ENCODE measurements at regions not wholly inside any gene's neighbourhood (a gene's known extent, or its start where the extent isn't known, plus 50 kb on each side); places are given as distances from the start of the nearest gene placed in this dataset.
A peak's percentile ranks its signal among the peaks of the same experiment; 100 is the strongest.

DNA sequence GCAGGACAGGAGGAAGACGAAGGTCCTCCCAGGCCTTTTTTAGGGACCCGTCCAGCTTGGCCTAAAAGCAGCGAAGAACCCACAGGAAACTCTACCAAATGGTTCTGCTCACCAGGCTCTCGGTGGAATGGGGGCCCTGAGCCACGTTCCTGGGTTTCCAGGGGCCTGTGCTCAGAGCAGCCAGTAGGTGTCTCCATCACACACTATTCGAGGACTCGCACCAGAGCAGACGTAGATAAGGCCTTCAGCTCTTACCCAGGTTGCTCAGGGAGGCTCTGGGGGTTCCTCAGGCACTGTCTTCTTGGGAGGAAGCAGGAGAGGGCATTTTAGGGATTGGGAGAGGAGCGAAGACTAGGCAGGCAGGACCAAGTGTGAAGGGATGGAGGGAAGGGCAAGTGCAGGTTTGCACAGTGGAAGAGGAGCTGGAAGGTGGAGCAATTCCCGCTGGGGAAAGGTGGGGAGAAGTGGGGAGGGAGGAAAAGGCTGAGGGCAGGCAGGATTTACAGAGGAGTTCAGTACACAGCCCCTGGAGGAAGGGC lies 157.1 kb downstream of the RGS9 start:
- intact Hi-C loops (cut with micrococcal nuclease) = loop anchor here (1.0 kb wide), 1 partner anchor 262 kb away; no protein-coding TSS in a partner anchor
- peak; percentile 68 to 75 (median 69) for DNase-seq (ENCODE audit: extremely low read depth in 1 of 4, low spot score in 3 of 4)
- Histone ChIP-seq H3K4me2 (ENCODE audit: insufficient read depth, low read length) (no peak overlapping the region), H2AFZ (ENCODE audit: low read depth, low read length) (no peak overlapping the region), H3K9ac (ENCODE audit: insufficient read depth in 1 of 2, low read depth in 2 of 2, low read length in 2 of 2) (0 out of 4 replicates have a peak overlapping the region, but pooled peaks of 1 of the 2 experiments have one; percentile 13), H3K4me3 (no peak overlapping the region), H3K27ac (ENCODE audit: extremely low read depth, low read depth, low read length) (no peak overlapping the region), H3K79me2 (ENCODE audit: control insufficient read depth, insufficient read depth, low read length) (no peaks in the 10 kb centered on the region), H3K9me1 (ENCODE audit: control insufficient read depth, insufficient read depth, low read length) (no peaks in the 10 kb centered on the region), H4K20me1 (replicated peaks; ENCODE audit: control insufficient read depth, insufficient read depth, low read length) (0 out of 2 replicates have a peak, but pooled peaks cover 5% of the 10 kb centered on the region), H3K9me3 (replicated peaks; ENCODE audit: control insufficient read depth, insufficient read depth, low read depth, low read length) (no peaks in the 10 kb centered on the region), H3K36me3 (ENCODE audit: control insufficient read depth, insufficient read depth, low read length) (no peaks in the 10 kb centered on the region), H3K27me3 (ENCODE audit: control insufficient read depth in 2 of 2, insufficient read depth in 2 of 2, low read length in 2 of 2) (peaks cover 5 to 33% of the 10 kb centered on the region in 2 experiments; a peak in 2 of 5 replicates), H3K4me1 (replicated peaks in 1 of 2; ENCODE audit: control insufficient read depth in 2 of 2, insufficient read depth in 2 of 2, low read length in 2 of 2) (no peaks in the 10 kb centered on the region; a peak in 1 of 5 replicates)
- 2% methylated on average over 10 of the region's 10 CpGs for WGBS (ENCODE audit: insufficient coverage, low coverage, missing lambda C conversion rate)
- ChIA-PET CTCF (ENCODE audit: low intra/inter-chr PET ratio) (interaction anchor here (0.6 to 1.1 kb wide), 5 partner anchors 267 to 871 kb away, joined by 3 to 6 read pairs (median 4); no protein-coding TSS in a partner anchor), POLR2A (interaction anchor here (0.6 kb wide), 2 partner anchors 871 to 879 kb away, joined by 3 read pairs; no protein-coding TSS in a partner anchor)
- BruUV-seq (replicated peaks) = no TSS peak
- FAIRE-seq = peak; percentile 90
- peak; percentile 100 for ATAC-seq
- in situ Hi-C loops (cut with MboI) = no loop called here
- TF ChIP-seq CREM (IDR thresholded peaks at IDR 0.05; ENCODE audit: low read depth) (peak; percentile 46), MEF2A (IDR thresholded peaks at IDR 0.05; ENCODE audit: control insufficient read depth, low read depth, low read length) (no peak), NR2C1 (IDR thresholded peaks at IDR 0.05) (no peak), NR2C1 (tag; IDR thresholded peaks at IDR 0.05) (no peak), DMBX1 (CRISPR knock-in tag; IDR thresholded peaks at IDR 0.05; ENCODE audit: borderline replicate concordance) (no peak), ZNF764 (CRISPR knock-in tag; IDR thresholded peaks at IDR 0.05; ENCODE audit: low read depth) (no peak), SMC3 (conservative IDR thresholded peaks at IDR 0.05; ENCODE audit: insufficient read depth, low read depth, low read length) (peak; percentile 73), PCBP1 (IDR thresholded peaks at IDR 0.05; ENCODE audit: low read depth, low read length, poor library complexity, severe bottlenecking) (no peak), RAD21 (CRISPR knock-in tag; conservative IDR thresholded peaks at IDR 0.05 in 1 of 2, IDR thresholded peaks at IDR 0.05 in 1 of 2) (peak; percentile 62 to 84)
- TF ChIP-seq, protein P1, sequence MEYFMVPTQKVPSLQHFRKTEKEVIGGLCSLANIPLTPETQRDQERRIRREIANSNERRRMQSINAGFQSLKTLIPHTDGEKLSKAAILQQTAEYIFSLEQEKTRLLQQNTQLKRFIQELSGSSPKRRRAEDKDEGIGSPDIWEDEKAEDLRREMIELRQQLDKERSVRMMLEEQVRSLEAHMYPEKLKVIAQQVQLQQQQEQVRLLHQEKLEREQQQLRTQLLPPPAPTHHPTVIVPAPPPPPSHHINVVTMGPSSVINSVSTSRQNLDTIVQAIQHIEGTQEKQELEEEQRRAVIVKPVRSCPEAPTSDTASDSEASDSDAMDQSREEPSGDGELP (CRISPR knock-in tag; IDR thresholded peaks at IDR 0.05; ENCODE audit: borderline replicate concordance) = peak; percentile 15; the same call in 1 of the 2 replicates
- TF ChIP-seq, protein P2, sequence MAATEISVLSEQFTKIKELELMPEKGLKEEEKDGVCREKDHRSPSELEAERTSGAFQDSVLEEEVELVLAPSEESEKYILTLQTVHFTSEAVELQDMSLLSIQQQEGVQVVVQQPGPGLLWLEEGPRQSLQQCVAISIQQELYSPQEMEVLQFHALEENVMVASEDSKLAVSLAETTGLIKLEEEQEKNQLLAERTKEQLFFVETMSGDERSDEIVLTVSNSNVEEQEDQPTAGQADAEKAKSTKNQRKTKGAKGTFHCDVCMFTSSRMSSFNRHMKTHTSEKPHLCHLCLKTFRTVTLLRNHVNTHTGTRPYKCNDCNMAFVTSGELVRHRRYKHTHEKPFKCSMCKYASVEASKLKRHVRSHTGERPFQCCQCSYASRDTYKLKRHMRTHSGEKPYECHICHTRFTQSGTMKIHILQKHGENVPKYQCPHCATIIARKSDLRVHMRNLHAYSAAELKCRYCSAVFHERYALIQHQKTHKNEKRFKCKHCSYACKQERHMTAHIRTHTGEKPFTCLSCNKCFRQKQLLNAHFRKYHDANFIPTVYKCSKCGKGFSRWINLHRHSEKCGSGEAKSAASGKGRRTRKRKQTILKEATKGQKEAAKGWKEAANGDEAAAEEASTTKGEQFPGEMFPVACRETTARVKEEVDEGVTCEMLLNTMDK (IDR thresholded peaks at IDR 0.05; ENCODE audit: borderline replicate concordance, insufficient read depth, low read depth, low read length, poor library complexity, severe bottlenecking) = peak; percentile 59
